HEK293T (cell line): ENCODE measurements at regions not wholly inside any gene's neighbourhood (a gene's known extent, or its start where the extent isn't known, plus 50 kb on each side); places are given as distances from the start of the nearest gene placed in this dataset.
"Not testable (repeated sequence)": the region's sequence is repeated elsewhere in the genome, so short reads cannot be mapped to it uniquely, and the experiment has no call there.

Source experiments
- BHLHE40 ChIP-seq: fragments of 450-650 bp; IDR thresholded peaks from 2 replicates; pipeline ENCODE4 v1.6.1; 2016; ENCODE audit warnings: mild to moderate bottlenecking, moderate library complexity, borderline replicate concordance
- CTBP1 ChIP-seq: fragments of 450-650 bp; IDR thresholded peaks from 2 replicates; pipeline ENCODE4 v1.6.1; 2016; ENCODE audit warnings: borderline replicate concordance
- ELF4 ChIP-seq: fragments of 450-650 bp; IDR thresholded peaks from 2 replicates; pipeline ENCODE4 v1.6.1; 2017; ENCODE audit warnings: antibody characterized with exemption
- FOXA1 ChIP-seq: fragments of 450-650 bp; IDR thresholded peaks from 2 replicates; pipeline ENCODE4 v1.6.1; 2016; ENCODE audit warnings: mild to moderate bottlenecking
- FOXK2 ChIP-seq: fragments of 450-650 bp; IDR thresholded peaks from 2 replicates; pipeline ENCODE4 v1.6.1; 2016; ENCODE audit warnings: mild to moderate bottlenecking
- FOXM1 ChIP-seq: fragments of 450-650 bp; IDR thresholded peaks from 2 replicates; pipeline ENCODE4 v1.6.1; 2017; ENCODE audit warnings: mild to moderate bottlenecking, borderline replicate concordance
- HDGF ChIP-seq: fragments of 450-650 bp; IDR thresholded peaks from 2 replicates; pipeline ENCODE4 v1.6.1; 2017; ENCODE audit warnings: antibody characterized with exemption, borderline replicate concordance
- NFRKB ChIP-seq: fragments of 450-650 bp; IDR thresholded peaks from 2 replicates; pipeline ENCODE4 v1.6.1; 2016; ENCODE audit warnings: mild to moderate bottlenecking, moderate library complexity
- SP1 ChIP-seq: fragments of 450-650 bp; IDR thresholded peaks from 2 replicates; pipeline ENCODE4 v1.6.1; 2017
- SUZ12 ChIP-seq: fragments of 450-650 bp; IDR thresholded peaks from 2 replicates; pipeline ENCODE4 v1.6.1; 2016; ENCODE audit warnings: mild to moderate bottlenecking
- TARDBP ChIP-seq: fragments of 450-650 bp; IDR thresholded peaks from 2 replicates; pipeline ENCODE4 v1.6.1; 2016
- ZNF384 ChIP-seq: fragments of 450-650 bp; IDR thresholded peaks from 2 replicates; pipeline ENCODE4 v1.6.1; 2016

DNA sequence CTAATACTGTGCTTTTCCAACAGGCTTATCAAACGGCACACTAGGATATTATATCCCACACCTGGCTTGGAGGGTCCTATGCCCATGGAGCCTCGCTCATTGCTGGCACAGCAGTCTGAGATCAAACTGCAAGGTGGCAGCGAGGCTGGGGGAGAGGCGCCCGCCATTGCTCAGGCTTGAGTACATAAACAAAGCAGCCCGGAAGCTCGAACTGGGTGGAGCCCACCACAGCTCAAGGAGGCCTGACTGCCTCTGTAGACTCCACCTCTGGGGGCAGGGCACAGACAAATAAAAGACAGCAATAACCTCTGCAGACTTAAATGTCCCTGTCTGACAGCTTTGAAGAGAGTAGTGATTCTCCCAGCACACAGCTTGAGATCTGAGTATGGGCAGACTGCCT lies 128.0 kb upstream of the CAV2 start:
- TF ChIP-seq TARDBP, SUZ12, HDGF, FOXA1, ELF4, NFRKB, SP1, CTBP1, FOXM1, FOXK2, ZNF384, BHLHE40: not testable (repeated sequence)
